Left ventricle myocardium superior (tissue), 1 donor: ENCODE measurements at regions not wholly inside any gene's neighbourhood (a gene's known extent, or its start where the extent isn't known, plus 50 kb on each side); places are given as distances from the start of the nearest gene placed in this dataset.
"Not testable (repeated sequence)": the region's sequence is repeated elsewhere in the genome, so short reads cannot be mapped to it uniquely, and the experiment has no call there.

Source experiments
- ATAC-seq: fragments of 200-7000 bp; cut with Tn5 transposase; one replicate; pipeline ENCODE4 v1.9.1; 2020; ENCODE audit warnings: mild to moderate bottlenecking, moderate library complexity
- DNase-seq: peaks from one replicate; pipeline ENCODE4 v3.0.0-alpha.2; 2020
- intact Hi-C: fragments of 100-400 bp; cut with micrococcal nuclease; formaldehyde crosslinking; loops from one replicate; pipeline ENCODE4 v1.11.0; 2022
- donor health status: DM: no; HTN: yes; CAD: no; lungs with severe emphysema.

DNA sequence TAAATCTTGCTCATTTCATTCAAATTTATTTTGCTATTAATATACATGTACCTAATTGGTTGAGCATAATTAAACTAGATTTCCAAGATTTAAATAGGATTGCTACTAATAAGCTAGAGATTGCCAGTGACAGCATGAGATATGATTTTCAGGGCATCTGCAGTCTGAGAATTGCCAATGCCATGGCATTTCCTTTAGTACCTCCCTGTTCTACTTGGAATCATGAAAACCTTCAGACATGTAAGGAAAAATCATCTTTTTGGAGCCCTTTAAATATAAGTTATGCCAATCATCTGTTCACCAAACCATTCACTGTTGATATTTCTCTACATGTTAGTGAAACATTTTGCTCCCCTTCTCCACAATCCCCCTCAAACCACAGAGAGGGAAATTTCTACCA, 691.4 kb downstream of the DNAH5 start:
- ATAC-seq (no peak), DNase-seq (no peak)
- intact Hi-C loops, result no loop called here

DNA sequence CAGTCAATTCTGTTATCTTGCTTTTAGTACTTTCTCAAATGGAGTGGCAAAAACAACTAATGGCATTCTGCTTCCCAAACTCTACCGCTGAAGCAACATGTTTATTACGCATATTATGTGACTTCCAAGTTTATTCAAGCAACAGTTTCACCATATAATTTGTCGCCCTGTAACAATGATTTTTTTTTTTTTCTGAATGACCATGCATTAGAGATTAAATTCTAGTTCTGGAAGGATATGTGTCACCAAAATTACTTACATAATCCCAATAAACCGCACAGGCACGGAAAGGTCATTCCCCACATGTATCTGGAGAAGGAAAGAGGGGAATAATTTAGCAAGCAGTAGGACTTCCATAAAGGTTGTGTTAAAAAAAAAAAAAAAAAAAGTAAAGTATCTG, 691.8 kb downstream of the DNAH5 start:
- DNase-seq (no peak), ATAC-seq (no peak)
- intact Hi-C loops, result no loop called here

DNA sequence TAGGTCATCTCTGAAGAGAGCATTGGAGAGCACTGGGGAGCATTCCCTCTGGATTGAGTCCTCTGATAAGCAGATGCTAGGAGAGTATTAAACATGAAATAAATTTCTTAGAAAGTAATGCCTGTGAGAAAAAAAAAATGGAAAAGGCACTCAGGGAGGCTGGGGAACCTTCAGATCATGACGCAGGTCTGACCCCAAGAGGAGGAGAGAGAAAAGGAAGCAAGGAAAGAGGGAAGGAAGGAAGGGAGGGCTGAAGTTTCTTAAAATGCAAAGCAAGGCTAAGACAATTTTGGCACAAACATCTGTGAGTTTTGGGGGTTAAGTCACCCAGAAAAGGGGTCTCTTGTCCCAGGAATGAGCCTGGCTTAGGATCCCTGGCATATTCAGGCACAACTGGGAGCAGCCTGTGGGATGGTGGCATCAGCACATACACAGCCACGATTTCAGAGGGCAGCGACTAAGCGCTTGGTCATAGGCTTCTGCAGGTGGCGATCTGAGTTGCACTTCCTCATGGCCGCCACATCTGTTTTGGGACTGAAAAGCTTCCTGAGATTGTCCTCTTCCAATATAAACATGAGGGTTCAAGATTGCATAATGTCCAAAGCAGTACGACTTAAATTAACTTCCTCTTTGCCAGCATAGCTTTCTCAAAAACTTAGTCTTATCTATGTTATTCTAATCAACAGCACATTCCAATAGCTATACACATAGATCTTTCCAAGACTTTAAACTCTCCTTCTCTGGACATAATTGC, 692.7 kb downstream of the DNAH5 start:
- intact Hi-C loops, result no loop called here
- DNase-seq (peak; percentile 31), ATAC-seq (peak; percentile 64)

DNA sequence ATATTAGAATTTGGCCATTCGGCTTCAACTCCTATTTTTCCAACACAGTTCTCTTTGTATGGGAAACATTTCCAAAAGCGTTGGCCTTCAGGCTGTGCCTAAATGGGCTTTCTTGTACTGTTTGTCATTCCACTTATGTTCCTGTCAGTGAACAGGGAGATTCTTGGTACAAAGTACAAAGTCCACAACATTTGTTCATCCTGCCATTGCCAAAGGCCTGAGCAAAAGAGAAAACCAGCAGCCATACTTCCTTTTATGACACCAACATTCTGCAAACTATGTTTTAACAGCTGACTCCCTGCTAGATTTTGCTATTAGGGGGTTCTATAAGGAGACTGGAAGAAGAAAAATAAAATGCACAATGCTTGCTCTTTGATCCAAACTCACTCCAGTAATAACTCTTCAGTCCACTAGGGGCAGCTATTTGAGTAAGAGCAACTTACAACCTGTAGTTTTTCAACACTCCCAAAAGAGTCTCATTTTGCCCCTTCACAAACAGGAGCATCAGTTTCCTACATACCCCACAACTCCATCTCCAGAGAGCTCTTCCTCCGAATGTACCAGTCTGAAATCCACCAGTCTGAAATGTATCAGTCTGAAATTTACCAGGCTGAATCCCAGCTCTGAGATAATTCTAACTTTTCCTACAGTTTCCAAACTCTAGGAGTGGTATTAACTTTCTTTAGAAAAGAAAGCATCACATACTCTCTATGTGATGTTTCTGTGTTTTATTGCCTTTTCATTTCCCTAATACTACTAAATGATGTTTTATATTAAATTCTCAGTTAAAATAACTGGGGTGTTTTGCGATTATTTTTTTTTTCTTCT, 693.8 kb downstream of the DNAH5 start:
- intact Hi-C loops, result no loop called here
- DNase-seq (no peak), ATAC-seq (no peak)

DNA sequence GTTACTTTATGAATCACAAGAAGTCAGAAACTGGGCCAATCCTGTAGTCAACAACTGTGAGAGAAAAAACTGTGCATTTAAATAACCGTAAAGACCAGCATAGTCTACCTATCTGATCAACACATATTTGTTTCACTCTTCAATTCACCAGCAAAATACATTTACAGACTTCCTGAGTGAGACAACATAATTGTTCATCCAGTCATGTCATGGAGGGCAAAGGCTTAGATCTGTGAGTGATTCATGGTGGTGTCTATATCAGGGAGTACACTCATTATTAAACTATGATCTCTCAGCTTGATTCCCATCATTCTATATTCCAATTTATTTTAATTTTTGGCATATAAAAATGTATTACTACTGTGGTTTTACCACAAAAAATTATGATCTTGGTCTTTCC, 694.6 kb downstream of the DNAH5 start:
- intact Hi-C loops, result no loop called here
- DNase-seq (no peak), ATAC-seq (no peak)

DNA sequence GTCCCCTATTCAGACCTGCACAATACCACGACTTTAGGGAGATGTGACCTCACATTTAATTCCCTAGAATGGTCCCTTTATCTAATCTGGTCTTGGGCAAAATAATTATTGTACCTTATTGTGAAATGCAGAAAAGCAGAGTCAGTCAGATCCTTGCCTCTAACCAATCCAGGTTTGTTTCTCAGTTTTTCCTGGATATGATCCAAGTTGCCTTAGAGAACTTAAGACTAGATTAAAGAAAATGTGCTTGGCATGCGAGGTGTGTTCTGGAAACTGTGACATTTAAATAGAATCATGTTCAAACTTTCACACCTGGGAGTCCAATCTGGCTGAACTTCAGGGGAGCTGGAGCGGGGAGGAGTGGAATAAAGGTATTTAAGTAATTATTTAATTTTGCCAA, 696.2 kb downstream of the DNAH5 start:
- intact Hi-C loops, result no loop called here
- DNase-seq (no peak), ATAC-seq (no peak)

DNA sequence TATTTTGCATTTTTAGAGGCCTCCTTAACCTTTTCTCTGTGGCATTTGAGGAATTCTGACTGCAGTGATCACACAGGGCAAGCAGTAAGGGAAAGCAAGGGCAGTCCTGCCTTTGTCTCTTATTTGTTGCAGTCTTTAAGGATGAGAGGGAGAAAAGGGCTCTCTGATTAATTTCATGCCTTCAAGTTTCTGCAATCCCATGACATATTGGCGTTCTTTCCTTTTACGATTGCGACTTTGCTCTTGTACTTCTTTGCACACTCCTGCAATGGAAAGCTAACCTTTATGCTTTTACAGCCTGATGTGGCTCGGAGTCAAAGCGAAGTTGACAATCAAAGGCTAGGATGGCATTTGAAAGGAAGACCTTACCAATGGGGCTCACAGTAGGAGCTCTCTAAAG, 698.4 kb downstream of the DNAH5 start:
- DNase-seq (no peak), ATAC-seq (no peak)
- intact Hi-C loops, result no loop called here

DNA sequence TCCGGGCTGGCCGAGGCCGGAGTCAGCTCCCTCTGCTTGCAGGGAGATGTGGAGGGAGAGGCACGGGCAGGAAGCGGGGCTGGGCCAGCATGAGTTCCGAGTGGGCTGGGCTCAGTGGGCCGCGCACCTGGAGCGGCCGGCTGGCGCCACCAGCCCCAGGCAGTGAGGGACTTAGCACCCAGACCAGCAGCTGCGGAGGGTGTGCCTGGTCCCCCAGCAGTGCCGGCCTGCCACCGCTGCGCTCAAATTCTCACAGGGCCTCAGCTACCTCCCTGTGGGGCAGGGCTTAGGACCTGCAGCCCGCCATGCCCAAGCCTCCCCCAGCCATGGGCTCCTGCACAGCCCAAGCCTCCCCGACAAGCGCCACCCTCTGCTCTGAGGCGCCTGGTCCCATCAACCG, 700.3 kb downstream of the DNAH5 start:
- intact Hi-C loops, result no loop called here
- DNase-seq (no peak), ATAC-seq (no peak)

DNA sequence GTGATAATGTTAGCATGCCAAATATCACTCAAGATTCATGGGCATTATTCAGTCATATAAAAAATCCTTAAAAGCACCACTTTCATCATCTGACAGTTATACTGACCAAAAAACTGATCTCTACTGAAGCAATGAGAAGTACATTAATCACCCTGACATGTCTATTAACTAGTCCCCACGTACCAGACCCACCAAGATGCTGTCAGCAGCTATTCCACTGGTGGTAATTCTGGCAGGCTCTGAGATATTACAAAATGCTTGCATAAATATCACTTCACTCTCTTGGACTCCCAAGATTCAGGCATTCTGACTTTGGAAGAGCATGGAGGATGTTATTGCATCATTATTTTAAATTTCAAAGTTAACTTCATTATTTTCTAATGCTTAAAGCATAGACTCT, 717.0 kb downstream of the DNAH5 start:
- intact Hi-C loops, result no loop called here
- ATAC-seq, result no peak
- no peak for DNase-seq

DNA sequence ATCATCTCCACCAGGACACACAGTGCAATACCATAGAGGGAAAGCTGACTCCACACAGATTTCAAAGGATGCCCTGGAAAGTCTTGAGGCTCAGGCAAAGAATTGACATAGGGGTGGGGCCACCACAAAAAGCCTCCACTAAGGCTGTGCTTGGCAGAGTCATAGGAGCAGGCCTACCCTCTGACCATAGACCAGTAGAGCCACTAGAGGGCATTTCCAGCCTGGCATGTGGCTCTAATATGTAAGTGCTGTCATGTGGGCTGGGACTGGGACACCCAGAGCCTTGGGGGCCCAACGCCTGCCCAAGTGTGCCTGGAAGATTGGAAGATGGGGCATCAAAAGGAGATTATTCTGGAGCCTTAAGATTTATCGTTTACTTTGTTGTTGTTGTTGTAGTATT, 726.0 kb downstream of the DNAH5 start:
- DNase-seq, result no peak
- intact Hi-C loops, result no loop called here
- ATAC-seq, result no peak

DNA sequence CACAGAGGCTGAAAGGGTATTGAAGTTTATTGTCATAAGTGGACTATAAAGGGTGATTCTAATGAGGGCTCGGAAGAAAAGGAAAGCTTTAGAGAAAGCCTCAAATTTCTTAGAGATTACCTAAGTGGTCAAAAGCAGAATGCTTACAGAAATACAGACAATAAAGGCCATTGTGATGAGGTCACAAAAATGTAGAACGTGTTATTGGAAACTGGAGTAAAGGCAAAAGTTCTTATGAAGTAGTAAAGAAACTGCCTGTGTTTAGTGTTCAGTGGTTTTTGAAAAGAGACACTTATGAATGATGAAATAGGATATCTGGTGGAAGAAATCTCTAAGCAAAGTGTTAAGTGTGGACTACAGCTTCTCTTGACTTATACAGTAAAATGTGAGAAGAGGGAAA, 726.9 kb downstream of the DNAH5 start:
- intact Hi-C loops, result no loop called here
- DNase-seq (no peak), ATAC-seq (no peak)

DNA sequence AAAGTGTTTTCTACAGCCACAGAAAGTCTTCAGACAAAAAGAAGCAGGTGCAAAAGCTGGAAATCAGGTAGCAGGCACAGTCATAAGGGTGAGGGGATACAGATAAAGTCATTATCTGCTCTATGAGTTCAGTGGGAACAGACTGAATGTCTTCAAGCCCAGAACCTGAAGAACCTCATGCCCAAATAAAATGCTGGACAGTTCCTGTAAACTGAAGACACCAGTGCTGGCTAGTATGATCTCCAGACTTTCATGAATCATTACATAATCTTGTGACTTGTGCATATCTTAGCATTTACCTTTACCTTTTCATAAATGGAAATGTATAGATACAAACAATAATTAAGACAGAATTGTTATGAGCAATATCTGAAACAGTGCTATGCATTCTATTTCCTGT, 728.7 kb downstream of the DNAH5 start:
- DNase-seq, result no peak
- ATAC-seq, result no peak
- intact Hi-C loops, result no loop called here

DNA sequence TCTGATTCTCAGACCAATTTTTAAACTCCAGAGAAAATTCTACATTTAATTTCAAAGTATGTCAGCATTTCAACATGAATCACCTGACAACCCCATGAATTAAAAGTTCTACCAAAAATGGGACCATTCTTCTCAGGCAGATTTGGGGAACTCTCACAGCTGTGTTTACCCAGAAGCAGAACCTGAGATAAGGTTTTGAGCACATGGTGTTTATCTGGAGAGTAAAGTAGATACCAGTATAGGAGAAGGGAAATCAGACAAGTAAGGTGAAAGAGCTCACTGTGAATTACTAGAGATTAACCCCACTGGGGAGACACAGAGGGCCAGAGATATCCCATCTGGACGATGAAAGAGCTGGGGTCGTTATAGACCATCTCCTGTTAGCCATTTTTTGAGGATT, 729.1 kb downstream of the DNAH5 start:
- DNase-seq (no peak), ATAC-seq (no peak)
- intact Hi-C loops, result no loop called here

DNA sequence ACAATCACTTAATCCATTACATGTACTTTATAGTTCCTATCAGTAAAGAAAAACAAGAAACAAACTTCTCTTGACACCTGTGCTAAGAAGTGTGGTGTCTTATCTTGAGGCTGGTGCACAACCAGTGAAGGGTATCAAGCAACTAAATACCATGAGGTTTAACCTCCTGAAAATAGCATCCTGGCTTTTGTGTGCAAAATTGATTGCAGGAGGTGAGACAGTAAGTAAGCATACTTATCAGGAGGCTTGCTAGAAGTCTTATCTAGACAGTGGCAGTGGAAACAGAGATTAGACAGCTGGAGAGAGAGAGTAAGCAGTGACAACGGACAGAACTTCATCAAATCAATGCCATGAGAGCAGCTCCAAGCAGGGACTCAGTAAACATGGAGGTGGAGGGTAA, 730.3 kb downstream of the DNAH5 start:
- no peak for DNase-seq
- intact Hi-C loops, result no loop called here
- no peak for ATAC-seq

DNA sequence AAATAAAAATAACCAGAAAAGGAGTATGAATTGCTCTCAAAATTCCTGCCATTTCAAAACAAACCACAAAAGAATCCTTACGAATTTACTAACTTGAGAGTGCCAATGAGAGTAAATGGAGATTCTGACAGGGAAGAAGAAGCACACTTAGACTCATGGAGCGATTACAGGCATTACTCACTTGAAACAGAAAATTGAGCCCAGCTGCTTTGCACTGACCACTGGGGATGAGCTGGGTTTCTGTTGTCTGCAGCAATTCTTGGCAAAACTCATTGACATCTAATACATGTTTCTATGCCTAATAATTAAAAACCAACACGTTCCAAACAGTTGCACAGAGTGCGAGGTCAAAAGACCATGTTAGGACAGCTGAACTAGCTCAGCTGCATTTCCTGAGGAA, 731.6 kb downstream of the DNAH5 start:
- no peak for ATAC-seq
- intact Hi-C loops, result no loop called here
- no peak for DNase-seq

DNA sequence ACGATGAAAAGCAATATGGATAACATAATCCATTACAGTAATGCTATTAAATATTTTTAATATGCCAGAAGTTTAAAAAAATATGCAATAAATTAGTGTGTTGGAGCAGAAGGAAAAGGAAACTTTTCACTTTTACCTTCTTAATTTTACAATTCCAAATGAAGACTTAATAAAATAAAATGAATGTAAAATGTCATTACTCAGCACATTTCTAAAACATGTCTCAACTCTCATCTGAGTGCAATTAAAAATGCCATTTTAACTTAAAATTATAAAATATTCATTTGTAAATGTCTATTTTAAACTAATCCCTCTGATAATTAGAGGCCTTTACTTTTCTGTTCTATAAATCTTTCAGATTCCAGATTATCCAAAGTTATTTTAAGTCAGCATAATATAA, 733.4 kb downstream of the DNAH5 start:
- intact Hi-C loops, result no loop called here
- DNase-seq (no peak), ATAC-seq (no peak)

DNA sequence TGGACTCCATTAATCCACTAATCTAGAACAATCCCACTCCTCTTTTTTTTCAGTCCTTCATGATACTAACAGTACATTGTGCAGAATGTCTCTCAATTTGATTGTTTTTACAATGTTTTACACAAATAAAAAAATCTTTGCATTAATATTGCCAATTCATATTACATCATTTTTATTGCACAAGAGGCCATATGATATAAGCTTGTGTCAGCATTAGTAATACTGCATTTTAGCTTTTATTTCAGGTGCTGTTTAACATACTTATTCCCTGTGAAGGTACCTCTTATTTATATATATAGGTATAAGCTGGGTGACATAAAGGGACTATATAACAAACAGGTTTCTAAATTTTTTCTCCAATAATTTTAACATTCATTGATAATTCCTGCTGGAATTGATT, 737.4 kb downstream of the DNAH5 start:
- ATAC-seq, result no peak
- intact Hi-C loops, result no loop called here
- no peak for DNase-seq

DNA sequence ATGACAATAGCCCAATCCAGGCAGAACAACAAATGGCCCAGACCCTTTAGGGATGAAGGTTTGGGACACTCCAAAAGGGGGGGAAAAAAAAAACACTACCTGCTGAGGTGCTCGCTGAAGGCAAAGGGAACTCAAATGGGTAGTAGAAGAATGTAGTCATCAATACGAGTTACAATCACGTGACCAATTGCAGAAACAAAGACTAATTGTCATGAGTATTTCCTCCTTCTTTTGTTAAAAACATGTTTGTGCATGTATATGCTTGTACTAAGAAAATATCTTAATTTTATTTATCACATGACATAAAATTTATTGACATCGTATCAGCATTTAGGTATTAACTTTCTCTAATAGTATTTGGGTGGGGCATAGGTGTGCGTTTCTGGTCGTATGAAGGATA, 743.5 kb downstream of the DNAH5 start:
- ATAC-seq, result no peak
- no peak for DNase-seq
- intact Hi-C loops, result no loop called here

DNA sequence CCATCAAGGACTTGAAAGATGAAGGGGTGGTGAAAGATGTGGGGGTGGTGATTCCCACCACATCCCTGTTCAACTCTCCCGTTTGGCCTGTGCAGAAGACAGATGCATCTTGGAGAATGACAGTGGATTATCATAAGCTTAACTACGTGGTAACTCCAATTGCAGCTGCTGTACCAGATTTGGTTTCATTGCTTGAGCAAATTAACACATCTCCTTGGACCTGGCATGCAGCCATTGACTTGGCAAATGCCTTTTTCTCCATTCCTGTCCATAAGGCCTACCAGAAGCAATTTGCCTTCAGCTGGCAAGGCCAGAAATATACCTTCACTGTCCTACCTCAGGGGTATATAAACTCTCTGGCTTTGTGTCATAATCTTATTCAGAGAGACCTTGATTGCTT, 746.3 kb downstream of the DNAH5 start:
- DNase-seq, ATAC-seq, intact Hi-C loops: not testable (repeated sequence)

DNA sequence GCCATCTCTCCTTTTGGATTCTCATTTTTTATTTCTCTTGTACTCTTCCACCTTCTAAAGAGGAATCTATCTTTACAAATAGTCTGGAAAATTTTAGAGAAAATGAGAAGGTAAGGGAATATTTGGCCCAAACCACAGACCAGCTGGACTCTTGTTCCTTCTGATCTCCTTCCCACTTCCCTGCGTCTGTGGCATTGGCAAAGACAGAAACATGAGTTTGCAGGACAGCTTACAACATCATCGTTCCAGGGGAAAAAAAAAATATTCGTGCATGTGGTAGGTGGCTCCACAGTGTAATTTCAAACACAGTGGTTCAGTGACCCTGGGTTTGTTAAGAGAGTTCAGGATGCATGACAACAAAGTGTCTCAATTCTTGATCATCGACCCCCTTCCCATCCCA, 755.0 kb downstream of the DNAH5 start:
- intact Hi-C loops, result no loop called here
- no peak for DNase-seq
- no peak for ATAC-seq

DNA sequence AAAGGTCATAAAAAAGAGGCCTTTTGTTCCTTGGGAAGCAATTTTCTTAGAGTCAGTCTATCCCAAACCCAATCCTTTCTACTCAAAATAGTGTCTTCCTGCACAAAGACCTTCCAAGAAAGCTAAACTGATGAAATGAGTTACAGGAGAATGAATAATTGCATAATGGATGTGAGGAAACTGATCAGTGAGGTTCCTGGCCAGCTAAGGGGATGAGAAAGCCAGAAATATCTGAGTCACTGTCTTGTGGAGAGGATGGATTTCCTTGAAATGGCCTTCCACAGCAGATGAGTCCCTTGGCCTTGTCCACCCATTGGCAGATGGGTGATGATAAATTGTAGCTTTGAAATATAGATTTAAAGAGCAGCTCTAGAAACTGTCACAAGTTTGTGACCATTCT, 756.1 kb downstream of the DNAH5 start:
- no peak for DNase-seq
- intact Hi-C loops, result no loop called here
- no peak for ATAC-seq
